NCI-H82 treated with DMSO at 0.1 percent for 48 hours (cell line): ENCODE measurements at regions not wholly inside any gene's neighbourhood (a gene's known extent, or its start where the extent isn't known, plus 50 kb on each side); places are given as distances from the start of the nearest gene placed in this dataset.

Source experiments
- DNase-seq: peaks from one replicate; lab custom pipeline; 2025; ENCODE audit not compliant: unreplicated experiment; lab: John Stamatoyannopoulos, UW

- no peak for DNase-seq
Observed at GRCh38 chr11:119909077-119909476, 180.1 kb upstream of the NECTIN1 start.

- DNase-seq, result no peak
Observed at GRCh38 chr11:119908573-119908904, 179.5 kb upstream of the NECTIN1 start.

GRCh38 chr11:119907878-119908572 lies 179.0 kb upstream of the NECTIN1 start:
- peak; percentile 73 for DNase-seq

- no peak for DNase-seq
Observed at GRCh38 chr11:119907122-119907851, 178.3 kb upstream of the NECTIN1 start.

- peak; percentile 52 for DNase-seq
Observed at GRCh38 chr11:119906376-119906775, 177.4 kb upstream of the NECTIN1 start.

GRCh38 chr11:119905162-119905561 lies 176.2 kb upstream of the NECTIN1 start:
- no peak for DNase-seq

- DNase-seq, result no peak
Observed at GRCh38 chr11:119904531-119905035, 175.6 kb upstream of the NECTIN1 start.

- DNase-seq, result no peak
Observed at GRCh38 chr11:119903821-119904220, 174.8 kb upstream of the NECTIN1 start.

GRCh38 chr11:119903389-119903788 lies 174.4 kb upstream of the NECTIN1 start:
- DNase-seq, result no peak

GRCh38 chr11:119902656-119903231 lies 173.7 kb upstream of the NECTIN1 start:
- DNase-seq, result no peak

- no peak for DNase-seq
Observed at GRCh38 chr11:119901657-119902577, 172.9 kb upstream of the NECTIN1 start.

- DNase-seq, result no peak
Observed at GRCh38 chr11:119899997-119900396, 171.0 kb upstream of the NECTIN1 start.

GRCh38 chr11:119897576-119897975 lies 168.6 kb upstream of the NECTIN1 start:
- no peak for DNase-seq

- DNase-seq, result no peak
Observed at GRCh38 chr11:119897046-119897440, 168.0 kb upstream of the NECTIN1 start.

- DNase-seq, result no peak
Observed at GRCh38 chr11:119896387-119897045, 167.5 kb upstream of the NECTIN1 start.

GRCh38 chr11:119895981-119896380 lies 167.0 kb upstream of the NECTIN1 start:
- DNase-seq, result no peak

GRCh38 chr11:119894916-119895315 lies 165.9 kb upstream of the NECTIN1 start:
- no peak for DNase-seq

- DNase-seq, result peak; percentile 37
Observed at GRCh38 chr11:119892311-119892808, 163.4 kb upstream of the NECTIN1 start.

GRCh38 chr11:119891055-119891768 lies 162.2 kb upstream of the NECTIN1 start:
- peak; percentile 39 for DNase-seq

GRCh38 chr11:119890466-119890865 lies 161.5 kb upstream of the NECTIN1 start:
- no peak for DNase-seq
